ENCODE measurements at regions not wholly inside any gene's neighbourhood (a gene's known extent, or its start where the extent isn't known, plus 50 kb on each side); places are given as distances from the start of the nearest gene placed in this dataset.
"Not testable (repeated sequence)": the region's sequence is repeated elsewhere in the genome, so short reads cannot be mapped to it uniquely, and the experiment has no call there.

- DNase-seq (ENCODE audit: low read depth in 4 of 4, low spot score in 1 of 4), result not testable (repeated sequence)
These were observed 80.1 kb upstream of the NPSR1 start for GRCh38 chr7:34577934-34578333.

GRCh38 chr7:34581698-34582097, 76.3 kb upstream of the NPSR1 start:
- DNase-seq (ENCODE audit: low read depth in 4 of 4, low spot score in 1 of 4), result not testable (repeated sequence)

- no peak for DNase-seq (ENCODE audit: low read depth in 4 of 4, low spot score in 1 of 4)
These were observed 73.5 kb upstream of the NPSR1 start for GRCh38 chr7:34584526-34584925.

- DNase-seq (ENCODE audit: low read depth in 4 of 4, low spot score in 1 of 4), result no peak
These were observed 61.1 kb upstream of the NPSR1 start for GRCh38 chr7:34596887-34597286.

GRCh38 chr7:34603711-34604444, 54.1 kb upstream of the NPSR1 start:
- no peak for DNase-seq (ENCODE audit: low read depth in 4 of 4, low spot score in 1 of 4)

Measured in stimulated activated CD4-positive, alpha-beta T cell treated with anti-CD3 and anti-CD28 coated beads, Interleukin-1b, Interleukin-23, amount 100 ng/mL, for 24 hours (primary cell).